ENCODE measurements at regions not wholly inside any gene's neighbourhood (a gene's known extent, or its start where the extent isn't known, plus 50 kb on each side); places are given as distances from the start of the nearest gene placed in this dataset.

DNA sequence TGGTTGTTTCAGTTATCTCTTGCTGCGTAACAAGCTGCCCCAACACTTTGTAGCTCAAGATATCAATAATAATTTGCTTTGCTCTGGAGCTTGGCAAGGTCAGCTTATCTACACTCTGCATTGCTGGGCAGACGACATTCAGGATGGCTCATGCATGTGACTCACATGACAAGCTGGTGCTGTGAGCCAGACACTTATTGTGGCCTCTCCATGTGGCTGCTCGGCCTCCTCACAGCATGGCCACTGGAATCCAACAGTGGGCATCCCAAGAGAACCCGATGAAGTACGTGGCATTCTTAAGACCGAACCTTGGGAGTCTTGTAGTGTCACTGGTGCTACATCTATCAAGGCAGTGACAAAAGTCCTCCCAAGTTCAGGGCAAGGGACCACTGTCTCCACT is 94.2 kb upstream of the MVB12B start:
- TF ChIP-seq, protein P1, sequence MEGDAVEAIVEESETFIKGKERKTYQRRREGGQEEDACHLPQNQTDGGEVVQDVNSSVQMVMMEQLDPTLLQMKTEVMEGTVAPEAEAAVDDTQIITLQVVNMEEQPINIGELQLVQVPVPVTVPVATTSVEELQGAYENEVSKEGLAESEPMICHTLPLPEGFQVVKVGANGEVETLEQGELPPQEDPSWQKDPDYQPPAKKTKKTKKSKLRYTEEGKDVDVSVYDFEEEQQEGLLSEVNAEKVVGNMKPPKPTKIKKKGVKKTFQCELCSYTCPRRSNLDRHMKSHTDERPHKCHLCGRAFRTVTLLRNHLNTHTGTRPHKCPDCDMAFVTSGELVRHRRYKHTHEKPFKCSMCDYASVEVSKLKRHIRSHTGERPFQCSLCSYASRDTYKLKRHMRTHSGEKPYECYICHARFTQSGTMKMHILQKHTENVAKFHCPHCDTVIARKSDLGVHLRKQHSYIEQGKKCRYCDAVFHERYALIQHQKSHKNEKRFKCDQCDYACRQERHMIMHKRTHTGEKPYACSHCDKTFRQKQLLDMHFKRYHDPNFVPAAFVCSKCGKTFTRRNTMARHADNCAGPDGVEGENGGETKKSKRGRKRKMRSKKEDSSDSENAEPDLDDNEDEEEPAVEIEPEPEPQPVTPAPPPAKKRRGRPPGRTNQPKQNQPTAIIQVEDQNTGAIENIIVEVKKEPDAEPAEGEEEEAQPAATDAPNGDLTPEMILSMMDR (conservative IDR thresholded peaks at IDR 0.05), result no peak
- TF ChIP-seq ZFX (IDR thresholded peaks at IDR 0.05), result no peak
- no peak overlapping the region for H3K27ac ChIP-seq

DNA sequence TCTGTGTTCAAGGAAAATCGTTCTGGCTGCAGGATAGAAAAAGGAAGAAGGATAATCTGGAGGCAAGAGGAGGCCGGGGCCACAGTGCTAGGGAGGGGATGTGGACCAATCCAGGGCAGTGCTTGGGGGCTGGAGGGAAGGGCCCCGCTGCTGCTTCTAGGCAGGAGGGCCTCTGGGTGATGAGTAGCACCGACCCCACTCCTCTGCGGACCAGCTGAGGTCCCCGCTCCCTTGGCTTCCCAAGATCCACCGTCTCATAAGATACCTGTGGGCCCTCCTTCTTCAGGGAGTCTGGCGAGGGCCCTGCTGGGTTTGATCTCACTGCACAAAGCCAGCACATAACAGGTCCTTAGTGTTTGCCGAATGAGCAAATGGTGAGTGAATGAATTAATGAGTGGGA is 93.5 kb upstream of the MVB12B start:
- no peak overlapping the region for H3K27ac ChIP-seq
- TF ChIP-seq ZFX (IDR thresholded peaks at IDR 0.05), result no peak
- TF ChIP-seq, protein P1 (conservative IDR thresholded peaks at IDR 0.05), result no peak

DNA sequence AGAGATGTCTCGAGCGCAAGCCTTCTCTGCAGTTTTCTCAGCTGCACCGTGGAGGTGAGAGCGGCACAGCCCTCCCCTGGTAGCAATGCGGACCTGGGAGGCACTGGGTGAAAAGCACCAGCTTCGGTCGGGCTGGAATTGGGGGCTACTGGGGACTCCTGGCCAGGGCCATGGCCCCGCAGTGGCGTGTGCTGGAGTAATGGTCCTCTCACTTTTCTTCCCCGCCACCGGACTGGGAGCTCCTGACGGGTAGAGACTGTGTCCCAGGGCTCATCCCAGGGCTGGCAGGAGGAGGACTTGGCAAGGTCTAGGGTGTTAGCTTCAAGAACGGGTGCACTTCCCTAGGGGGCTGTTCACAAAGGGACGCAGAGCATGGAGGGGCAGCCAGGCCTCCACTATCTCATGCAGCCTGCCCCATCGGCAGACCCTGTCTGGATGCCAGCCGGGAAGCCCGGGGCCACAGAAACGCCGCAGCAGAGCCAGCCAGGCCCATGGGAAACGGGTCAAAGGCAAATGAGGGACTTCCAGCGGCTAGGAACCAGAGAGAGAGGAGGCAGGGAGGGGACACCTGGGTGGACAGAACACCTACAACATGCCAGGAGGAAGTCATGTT is 92.6 kb upstream of the MVB12B start:
- H3K27ac ChIP-seq, result no peak overlapping the region
- TF ChIP-seq ZFX (IDR thresholded peaks at IDR 0.05), result no peak
- TF ChIP-seq, protein P1 (conservative IDR thresholded peaks at IDR 0.05), result no peak

DNA sequence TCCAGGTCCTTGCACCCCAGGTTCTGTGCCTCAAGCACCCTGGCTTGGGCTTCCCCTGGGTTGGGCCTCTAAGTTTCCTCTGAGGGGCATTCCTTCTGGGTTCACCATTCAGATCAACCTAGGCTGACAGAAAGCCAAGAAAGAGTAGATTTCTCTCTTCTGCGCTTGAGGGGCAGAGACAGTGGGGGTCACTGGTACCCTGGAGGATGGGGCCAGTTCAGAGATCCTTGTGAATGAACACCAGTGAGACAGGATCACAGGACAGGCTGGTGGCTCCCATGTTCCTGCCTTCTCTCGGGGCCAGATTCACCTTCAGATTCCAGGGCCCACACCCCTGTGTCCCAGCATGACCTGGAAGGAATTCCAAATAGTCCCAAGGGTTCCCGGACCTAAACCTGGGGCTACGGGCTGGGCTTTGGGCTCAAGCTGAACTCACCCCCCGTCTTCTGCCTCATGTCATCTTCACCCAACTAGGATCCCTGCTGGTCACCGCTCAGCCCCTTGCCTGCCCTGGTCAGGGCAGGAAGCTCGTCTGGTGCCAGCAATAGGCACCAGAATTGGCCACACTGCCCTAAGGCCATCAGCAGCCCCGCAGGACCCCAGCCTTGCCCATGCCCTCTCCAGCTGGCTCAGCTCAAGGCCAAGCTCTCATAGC is 91.8 kb upstream of the MVB12B start:
- TF ChIP-seq ZFX (IDR thresholded peaks at IDR 0.05), result no peak
- TF ChIP-seq, protein P1 (conservative IDR thresholded peaks at IDR 0.05), result no peak
- H3K27ac ChIP-seq, result no peak overlapping the region

DNA sequence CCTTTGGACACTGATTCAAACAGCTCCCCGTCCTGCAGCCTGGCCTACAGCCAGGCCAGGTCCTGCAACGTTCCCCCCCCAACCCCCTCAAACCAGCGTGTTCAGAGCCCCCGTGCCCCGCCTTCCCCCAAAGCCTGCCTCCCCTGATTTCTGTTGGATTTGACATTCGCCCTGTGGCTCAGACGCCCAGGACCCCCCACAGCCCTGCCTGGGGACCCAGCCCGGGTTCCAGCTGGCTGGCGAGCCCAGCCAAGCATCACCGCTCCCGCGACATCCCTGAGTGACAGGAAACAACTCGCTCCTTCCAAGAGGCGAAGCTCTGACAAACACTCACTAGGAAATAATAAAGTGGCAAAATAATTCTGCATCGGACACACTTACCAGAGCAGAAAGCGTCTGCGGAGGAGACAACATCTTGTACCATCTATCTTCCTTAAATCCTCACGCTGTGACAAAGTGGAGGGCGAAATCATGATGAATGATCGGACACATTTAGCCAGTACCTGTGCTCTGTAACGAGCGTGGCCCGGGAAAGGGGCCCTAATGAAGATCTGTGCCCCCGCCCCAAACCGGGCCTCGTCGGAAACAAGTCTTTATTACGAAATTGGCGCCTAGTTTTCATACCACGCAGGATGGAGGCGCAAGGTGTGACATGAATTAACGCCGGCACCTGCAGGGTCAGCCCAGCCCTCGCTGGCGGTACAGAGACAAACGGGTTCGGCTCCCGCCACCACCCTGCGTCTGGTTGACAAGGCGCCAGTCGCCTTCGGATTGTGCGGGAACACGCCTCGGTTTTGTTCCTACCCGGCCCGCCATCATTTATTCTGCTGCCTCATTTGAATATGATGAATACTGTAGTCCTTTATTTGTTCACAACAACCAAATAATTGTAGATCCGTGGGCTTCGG is 91.0 kb upstream of the MVB12B start:
- no peak overlapping the region for H3K27ac ChIP-seq
- TF ChIP-seq, protein P1 (conservative IDR thresholded peaks at IDR 0.05), result no peak
- TF ChIP-seq ZFX (IDR thresholded peaks at IDR 0.05), result no peak

DNA sequence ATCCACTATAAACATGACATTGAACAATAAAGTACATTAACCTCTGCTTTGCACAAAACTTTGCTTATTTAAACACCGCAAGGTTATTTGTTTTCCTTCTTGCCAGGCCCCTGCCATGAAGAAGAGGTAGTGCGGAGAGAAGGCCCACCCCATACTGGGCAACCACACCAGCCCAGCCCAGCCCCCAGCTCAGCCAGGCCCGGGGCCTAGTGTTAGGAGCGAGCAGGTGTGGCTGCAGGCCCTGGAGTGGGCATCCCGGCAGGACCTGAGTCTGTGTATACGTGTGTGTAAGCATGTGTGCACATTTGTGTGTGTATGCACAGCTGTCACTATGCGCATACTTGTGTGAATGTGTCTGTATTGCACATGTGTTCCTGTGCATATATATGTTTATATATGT is 90.4 kb upstream of the MVB12B start:
- H3K27ac ChIP-seq, result no peak overlapping the region
- no peak for TF ChIP-seq ZFX (IDR thresholded peaks at IDR 0.05)
- TF ChIP-seq, protein P1 (conservative IDR thresholded peaks at IDR 0.05), result no peak

DNA sequence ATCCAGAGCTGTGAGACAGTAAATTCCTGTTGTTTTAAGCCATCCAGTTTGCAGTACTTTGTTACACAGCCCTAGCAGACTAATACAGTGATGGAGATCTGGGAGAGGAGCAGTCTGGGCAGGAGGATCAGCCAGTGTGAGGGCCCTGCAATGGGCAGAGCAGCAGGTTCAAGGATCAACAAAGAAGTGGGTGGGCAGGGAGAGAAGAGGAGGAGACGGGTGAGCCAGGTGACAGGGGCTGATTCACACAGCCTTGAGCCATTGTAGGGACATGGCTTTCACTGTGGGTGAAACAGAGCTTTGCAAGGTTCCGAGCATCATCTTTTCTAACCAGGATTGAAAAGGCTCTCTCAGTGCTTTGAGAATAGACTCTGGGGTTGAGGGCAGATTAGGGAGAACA is 88.2 kb upstream of the MVB12B start:
- TF ChIP-seq, protein P1 (conservative IDR thresholded peaks at IDR 0.05), result no peak
- no peak for TF ChIP-seq ZFX (IDR thresholded peaks at IDR 0.05)
- H3K27ac ChIP-seq, result no peak overlapping the region

Measured in C4-2B (cell line).